ENCODE measurements at regions not wholly inside any gene's neighbourhood (a gene's known extent, or its start where the extent isn't known, plus 50 kb on each side); places are given as distances from the start of the nearest gene placed in this dataset.

- no peaks in the 10 kb centered on the region for H3K36me3 Mint-ChIP-seq
- no peak for DNase-seq (ENCODE audit: low spot score)
- POLR2A ChIA-PET = no interaction called here
- TF ChIP-seq NR2C2 (CRISPR knock-in tag; IDR thresholded peaks at IDR 0.05) = no peak
- no peak for TF ChIP-seq NR3C1 (CRISPR knock-in tag; conservative IDR thresholded peaks at IDR 0.05; ENCODE audit: low read depth)
- TF ChIP-seq FOXP4 (CRISPR knock-in tag; IDR thresholded peaks at IDR 0.05) = no peak
- TF ChIP-seq FOXJ3 (CRISPR knock-in tag; IDR thresholded peaks at IDR 0.05; ENCODE audit: borderline replicate concordance) = no peak
- no peak for TF ChIP-seq TP53 (CRISPR knock-in tag; IDR thresholded peaks at IDR 0.05)
- no peak for TF ChIP-seq FOXK1 (CRISPR knock-in tag; IDR thresholded peaks at IDR 0.05)
- TF ChIP-seq ZBTB21 (CRISPR knock-in tag; IDR thresholded peaks at IDR 0.05; ENCODE audit: borderline replicate concordance) = no peak
- no peak for TF ChIP-seq ATF2 (CRISPR knock-in tag; IDR thresholded peaks at IDR 0.05; ENCODE audit: borderline replicate concordance, low read depth)
- no peak for TF ChIP-seq HMGXB4 (CRISPR knock-in tag; IDR thresholded peaks at IDR 0.05)
- no peak for TF ChIP-seq RORB (CRISPR knock-in tag; IDR thresholded peaks at IDR 0.05)
- no peak for TF ChIP-seq GABPB1 (CRISPR knock-in tag; IDR thresholded peaks at IDR 0.05)
- TF ChIP-seq ZNF416 (CRISPR knock-in tag; IDR thresholded peaks at IDR 0.05) = no peak
- TF ChIP-seq RELA (CRISPR knock-in tag; IDR thresholded peaks at IDR 0.05; ENCODE audit: borderline replicate concordance) = no peak
- TF ChIP-seq ZNF219 (CRISPR knock-in tag; IDR thresholded peaks at IDR 0.05; ENCODE audit: borderline replicate concordance) = no peak
- no peak for TF ChIP-seq TEAD1 (CRISPR knock-in tag; IDR thresholded peaks at IDR 0.05)
- no peak for TF ChIP-seq SP1 (CRISPR knock-in tag; conservative IDR thresholded peaks at IDR 0.05)
- H3K27me3 Mint-ChIP-seq (ENCODE audit: low read depth) = no peaks in the 10 kb centered on the region
- H3K9me3 Mint-ChIP-seq = no peaks in the 10 kb centered on the region
- H3K4me1 Mint-ChIP-seq = peaks cover 48% of the 10 kb centered on the region
- peak overlapping the region; percentile 41; the same call in 1 of the 2 replicates for H3K27ac Mint-ChIP-seq
- ATAC-seq = no peak
- CTCF ChIA-PET = no interaction called here
- H3K4me3 Mint-ChIP-seq = no peak overlapping the region
Measured at GRCh38 chr12:46660276-46660675, 165.5 kb downstream of the SLC38A4 start.

GRCh38 chr12:46659824-46660223 lies 166.0 kb downstream of the SLC38A4 start:
- DNase-seq (ENCODE audit: low spot score) (no peak), ATAC-seq (no peak)
- Mint-ChIP-seq H3K36me3 (no peaks in the 10 kb centered on the region), H3K9me3 (no peaks in the 10 kb centered on the region), H3K27ac (no peak overlapping the region), H3K4me3 (no peak overlapping the region), H3K4me1 (peaks cover 43% of the 10 kb centered on the region), H3K27me3 (ENCODE audit: low read depth) (no peaks in the 10 kb centered on the region)
- ChIA-PET CTCF (interaction anchor here (1.0 kb wide), 1 partner anchor 15 kb away, joined by 5 read pairs; no protein-coding TSS in a partner anchor), POLR2A (no interaction called here)
- TF ChIP-seq ZNF121 (CRISPR knock-in tag; IDR thresholded peaks at IDR 0.05) (no peak), NFYB (CRISPR knock-in tag; conservative IDR thresholded peaks at IDR 0.05; ENCODE audit: low read depth) (no peak), FOXJ3 (CRISPR knock-in tag; IDR thresholded peaks at IDR 0.05; ENCODE audit: borderline replicate concordance) (no peak), ZNF512 (CRISPR knock-in tag; IDR thresholded peaks at IDR 0.05; ENCODE audit: borderline replicate concordance) (no peak), RELA (CRISPR knock-in tag; IDR thresholded peaks at IDR 0.05; ENCODE audit: borderline replicate concordance) (no peak), GRHL2 (CRISPR knock-in tag; IDR thresholded peaks at IDR 0.05; ENCODE audit: insufficient replicate concordance, severe bottlenecking) (no peak), ZNF416 (CRISPR knock-in tag; IDR thresholded peaks at IDR 0.05) (no peak), CREB1 (CRISPR knock-in tag; IDR thresholded peaks at IDR 0.05) (no peak), CDX4 (CRISPR knock-in tag; IDR thresholded peaks at IDR 0.05; ENCODE audit: borderline replicate concordance) (no peak), SMAD4 (CRISPR knock-in tag; IDR thresholded peaks at IDR 0.05) (no peak), PRDM15 (CRISPR knock-in tag; IDR thresholded peaks at IDR 0.05) (no peak), SMAD3 (CRISPR knock-in tag; IDR thresholded peaks at IDR 0.05; ENCODE audit: borderline replicate concordance) (no peak), TEAD4 (CRISPR knock-in tag; IDR thresholded peaks at IDR 0.05) (no peak)

All from WTC11 (cell line).